ENCODE measurements at regions not wholly inside any gene's neighbourhood (a gene's known extent, or its start where the extent isn't known, plus 50 kb on each side); places are given as distances from the start of the nearest gene placed in this dataset.

- TF ChIP-seq CTCF (IDR thresholded peaks at IDR 0.05; ENCODE audit: extremely low read depth, insufficient read depth, missing control alignments): no peak
- DNase-seq (ENCODE audit: low spot score): no peak
- in situ Hi-C loops (cut with MboI; ENCODE audit: low pct_unique_long_range_greater_than_20kb, low sequenced_read_pairs, unreplicated experiment): no loop called here
These were observed 216.1 kb upstream of the SYNDIG1 start for GRCh38 chr20:24253321-24253720.

- no peak for TF ChIP-seq CTCF (IDR thresholded peaks at IDR 0.05; ENCODE audit: extremely low read depth, insufficient read depth, missing control alignments)
- no peak for DNase-seq (ENCODE audit: low spot score)
- in situ Hi-C loops (cut with MboI; ENCODE audit: low pct_unique_long_range_greater_than_20kb, low sequenced_read_pairs, unreplicated experiment): no loop called here
These were observed 224.3 kb upstream of the SYNDIG1 start for GRCh38 chr20:24245094-24245493.

DNA sequence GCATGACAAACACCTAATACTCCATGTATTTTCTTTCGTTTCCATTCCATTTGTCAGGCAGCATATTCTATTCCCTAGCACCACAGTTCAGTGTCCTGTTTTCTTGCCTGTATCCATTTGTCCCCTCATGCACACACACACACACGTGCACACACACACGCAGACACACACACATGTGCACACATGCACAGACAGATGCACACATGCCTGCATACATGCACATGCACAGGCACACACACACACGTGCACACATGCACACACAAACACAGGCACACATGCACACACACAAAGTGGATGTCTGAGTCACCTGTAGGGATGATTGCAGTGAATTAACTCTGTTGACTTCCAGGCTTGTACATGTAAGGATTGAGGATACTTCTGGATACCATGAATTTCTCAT is 226.7 kb upstream of the SYNDIG1 start:
- no peak for DNase-seq (ENCODE audit: low spot score)
- in situ Hi-C loops (cut with MboI; ENCODE audit: low pct_unique_long_range_greater_than_20kb, low sequenced_read_pairs, unreplicated experiment): no loop called here

DNA sequence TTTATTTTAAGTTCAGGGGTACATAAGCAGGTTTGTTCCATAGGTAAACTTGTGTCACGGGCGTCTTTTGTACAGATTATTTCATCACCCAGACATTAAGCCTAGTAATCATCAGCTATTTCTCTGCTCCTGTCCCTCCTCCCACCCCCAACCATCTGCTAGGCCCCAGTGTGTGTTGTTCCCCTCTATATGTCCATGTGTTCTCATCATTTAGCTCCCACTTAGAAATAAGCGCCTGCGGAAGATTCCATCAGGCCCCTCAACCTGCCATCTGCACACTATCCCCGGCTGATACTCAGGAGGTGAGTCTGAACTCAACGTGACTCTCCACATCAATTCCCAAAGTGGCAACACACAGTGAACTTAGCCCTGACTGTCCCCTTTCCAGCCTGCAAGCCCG is 228.0 kb upstream of the SYNDIG1 start:
- no peak for DNase-seq (ENCODE audit: low spot score)
- in situ Hi-C loops (cut with MboI; ENCODE audit: low pct_unique_long_range_greater_than_20kb, low sequenced_read_pairs, unreplicated experiment): no loop called here

More for the DNA sequence above, 226.7 kb upstream of the SYNDIG1 start:
- no peak for TF ChIP-seq CTCF (IDR thresholded peaks at IDR 0.05; ENCODE audit: extremely low read depth, insufficient read depth, missing control alignments)

DNA sequence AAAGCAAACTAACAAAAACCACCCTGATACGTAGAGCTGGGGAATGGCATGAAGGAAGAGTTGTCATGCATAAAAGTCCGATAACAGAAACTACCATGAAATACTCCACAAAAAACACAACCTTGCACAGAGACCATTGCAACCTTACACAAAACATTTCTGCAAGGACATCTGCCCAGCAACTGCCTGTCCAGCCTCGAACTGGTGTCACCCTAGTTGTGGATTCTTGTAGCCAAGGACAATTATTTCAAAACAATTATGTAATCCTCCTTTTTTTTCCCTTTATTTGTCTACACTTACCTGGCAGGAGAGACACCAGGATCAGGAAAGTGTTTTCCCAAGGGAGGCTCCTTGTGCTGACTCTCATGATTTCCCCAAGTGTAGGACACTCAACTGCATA is 232.5 kb upstream of the SYNDIG1 start:
- in situ Hi-C loops (cut with MboI; ENCODE audit: low pct_unique_long_range_greater_than_20kb, low sequenced_read_pairs, unreplicated experiment): no loop called here
- TF ChIP-seq CTCF (IDR thresholded peaks at IDR 0.05; ENCODE audit: extremely low read depth, insufficient read depth, missing control alignments): no peak
- no peak for DNase-seq (ENCODE audit: low spot score)

More for the DNA sequence above, 228.0 kb upstream of the SYNDIG1 start:
- no peak for TF ChIP-seq CTCF (IDR thresholded peaks at IDR 0.05; ENCODE audit: extremely low read depth, insufficient read depth, missing control alignments)

DNA sequence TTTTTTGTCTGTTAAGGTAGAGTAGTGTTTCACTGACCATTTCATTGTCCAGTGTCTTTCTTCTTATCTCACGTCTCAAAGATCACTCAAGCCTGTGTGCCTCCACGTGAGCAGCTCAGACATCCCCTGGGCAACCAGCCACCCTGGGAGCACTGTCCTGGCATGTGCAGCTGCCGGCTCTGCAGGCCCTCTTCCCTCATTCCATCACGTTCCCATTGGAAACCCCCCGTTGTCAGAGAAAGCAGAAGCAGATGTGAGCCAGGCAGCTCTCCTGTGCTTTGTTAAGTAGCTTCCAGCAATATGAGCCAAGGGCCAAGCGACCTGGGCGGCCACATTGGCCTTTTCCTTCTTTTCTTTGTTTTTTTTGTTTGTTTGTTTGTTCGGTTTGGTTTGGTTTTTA is 233.2 kb upstream of the SYNDIG1 start:
- no peak for TF ChIP-seq CTCF (IDR thresholded peaks at IDR 0.05; ENCODE audit: extremely low read depth, insufficient read depth, missing control alignments)
- DNase-seq (ENCODE audit: low spot score): no peak
- in situ Hi-C loops (cut with MboI; ENCODE audit: low pct_unique_long_range_greater_than_20kb, low sequenced_read_pairs, unreplicated experiment): no loop called here

Measured in GM13977 (cell line).